Endothelial cell of umbilical vein (primary cell): ENCODE measurements at regions not wholly inside any gene's neighbourhood (a gene's known extent, or its start where the extent isn't known, plus 50 kb on each side); places are given as distances from the start of the nearest gene placed in this dataset.

Experiments used
- BruUV-seq: library from RNA; stranded (reverse); fragments of 400-500 nt; replicated peaks from 2 replicates; lab custom pipeline; 2021; lab: Mats Ljungman, UMichigan
- CTCF ChIA-PET: fragments of 300-600, 350-600 bp; sonication (Branson Sonifier 250); formaldehyde crosslinking; loops from one replicate; lab custom pipeline; 2021; ENCODE audit warnings: antibody characterized with exemption, inconsistent platforms; lab: Charles Lee
- POLR2A ChIA-PET: fragments of 300-600, 350-600 bp; sonication (Branson Sonifier 250); formaldehyde crosslinking; loops from one replicate; lab custom pipeline; 2021; ENCODE audit warnings: antibody characterized with exemption, inconsistent platforms; lab: Charles Lee
- DNase-seq: peaks from one replicate; pipeline ENCODE4 v3.0.0-alpha.2; 2011; ENCODE audit warnings: low read depth, low spot score
- FAIRE-seq: peaks from 2 replicates; lab custom pipeline; 2011; peaks lifted over from hg19 to GRCh38; lab: Jason Lieb, UNC
- H2AFZ ChIP-seq: 2 replicates; pipeline ENCODE4 v1.6.0; 2012; ENCODE audit warnings: low read depth, low read length, control low read depth, inconsistent platforms
- H3K27ac ChIP-seq: 2 replicates; pipeline ENCODE4 v1.5.1; 2011; ENCODE audit warnings: low read depth, mild to moderate bottlenecking, control low read depth, low read length, moderate library complexity; ENCODE audit not compliant: insufficient read depth
- H3K27me3 ChIP-seq, 2 experiments: 2 replicates each; pipeline versions ENCODE4 v1.6.0 to v1.6.1; 2011; ENCODE audit warnings: low read length in 2 of 2, mixed read lengths in 1 of 2; ENCODE audit not compliant: control insufficient read depth in 2 of 2, insufficient read depth in 2 of 2
- H3K36me3 ChIP-seq, 2 experiments: 2 replicates in 1 of 2; 3 replicates in 1 of 2; pipeline ENCODE4 v1.5.1; 2011; ENCODE audit warnings: low read length in 2 of 2, mild to moderate bottlenecking in 1 of 2, moderate library complexity in 1 of 2; ENCODE audit not compliant: control insufficient read depth in 2 of 2, insufficient read depth in 2 of 2; ENCODE audit errors: extremely low read depth in 1 of 2
- H3K4me1 ChIP-seq: 3 replicates; pipeline ENCODE4 v1.5.1; 2011; ENCODE audit warnings: mild to moderate bottlenecking, low read length; ENCODE audit not compliant: control insufficient read depth, insufficient read depth; ENCODE audit errors: extremely low read depth
- H3K4me2 ChIP-seq: 2 replicates; pipeline ENCODE4 v1.6.1; 2011; ENCODE audit warnings: low read length, control low read depth, mixed read lengths; ENCODE audit not compliant: insufficient read depth
- H3K4me3 ChIP-seq, 3 experiments: fragments of 200-600 bp in 1 of 3; sonication (generic), shearing (Covaris generic) in 1 of 3; replicated peaks in 1 of 3; 2 replicates each; pipeline ENCODE4 v1.5.1; 2011 to 2016; ENCODE audit warnings: control low read depth in 3 of 3, low read length in 3 of 3, mild to moderate bottlenecking in 2 of 3, inconsistent platforms in 1 of 3, low read depth in 1 of 3, moderate library complexity in 1 of 3; ENCODE audit not compliant: insufficient read depth in 1 of 3
- H3K79me2 ChIP-seq: 2 replicates; pipeline ENCODE4 v1.6.0; 2012; ENCODE audit warnings: low read length, inconsistent platforms; ENCODE audit not compliant: control insufficient read depth, insufficient read depth
- H3K9ac ChIP-seq: replicated peaks from 2 replicates; pipeline ENCODE3; 2011; ENCODE audit warnings: low read length, control low read depth; ENCODE audit not compliant: insufficient read depth; ENCODE audit errors: extremely low read depth
- H3K9me1 ChIP-seq: replicated peaks from 3 replicates; pipeline ENCODE4 v1.6.0; 2011; ENCODE audit warnings: mild to moderate bottlenecking, low read length; ENCODE audit not compliant: control insufficient read depth, insufficient read depth; ENCODE audit errors: extremely low read depth
- H3K9me3 ChIP-seq: replicated peaks from 2 replicates; pipeline ENCODE4 v1.5.1; 2012; ENCODE audit warnings: low read length, inconsistent platforms; ENCODE audit not compliant: control insufficient read depth, insufficient read depth
- H4K20me1 ChIP-seq: replicated peaks from 2 replicates; pipeline ENCODE3; 2011; ENCODE audit warnings: mild to moderate bottlenecking, low read length; ENCODE audit not compliant: control insufficient read depth, insufficient read depth; ENCODE audit errors: extremely low read depth
- CTCF ChIP-seq, 2 donors: IDR thresholded peaks; 1 replicate in 1 of 2; 2 replicates in 1 of 2; pipeline ENCODE4 v1.5.1; 2011; ENCODE audit warnings: low read length in 2 of 2, mild to moderate bottlenecking in 2 of 2, moderate library complexity in 2 of 2, control low read depth in 1 of 2, inconsistent platforms in 1 of 2, low read depth in 1 of 2; ENCODE audit not compliant: insufficient read depth in 1 of 2; ENCODE audit errors: extremely low read depth in 1 of 2
- EZH2 ChIP-seq: IDR thresholded peaks from 2 replicates; pipeline ENCODE4 v1.6.1; 2012; ENCODE audit warnings: borderline replicate concordance, low read depth, mild to moderate bottlenecking, moderate library complexity, low read length, inconsistent platforms; ENCODE audit not compliant: severe bottlenecking
- FOS ChIP-seq: IDR thresholded peaks from 2 replicates; pipeline ENCODE4 v1.6.1; 2011; ENCODE audit warnings: mild to moderate bottlenecking, low read length, moderate library complexity, borderline replicate concordance; ENCODE audit not compliant: insufficient read depth
- GATA2 ChIP-seq: IDR thresholded peaks from 2 replicates; pipeline ENCODE4 v1.7.0; 2011; ENCODE audit warnings: low read depth, mild to moderate bottlenecking, moderate library complexity, mixed read lengths, low read length; ENCODE audit not compliant: insufficient read length, insufficient read depth
- JUN ChIP-seq: IDR thresholded peaks from 2 replicates; pipeline ENCODE4 v1.6.1; 2011; ENCODE audit warnings: borderline replicate concordance, low read depth; ENCODE audit not compliant: insufficient read length, insufficient read depth
- MYC ChIP-seq: IDR thresholded peaks from one replicate; pipeline ENCODE4 v1.6.1; 2011; ENCODE audit warnings: mild to moderate bottlenecking, low read depth, low read length
- POLR2A ChIP-seq: IDR thresholded peaks from 2 replicates; pipeline ENCODE4 v1.6.1; 2012; ENCODE audit warnings: low read depth, mild to moderate bottlenecking, control low read depth, low read length
- POLR2AphosphoS5 ChIP-seq: IDR thresholded peaks from 2 replicates; pipeline ENCODE4 v1.6.1; 2012; ENCODE audit warnings: low read depth, mild to moderate bottlenecking, control low read depth, low read length, moderate library complexity; ENCODE audit not compliant: insufficient read depth
- dilution Hi-C: fragments of 300-500 bp; cut with MboI; formaldehyde crosslinking; loops from one replicate; pipeline ENCODE4 v1.15.0; 2019; ENCODE audit warnings: low sequenced_read_pairs; ENCODE audit not compliant: extremely low pct_ligation_motif_present
- intact Hi-C: fragments of 100-400 bp; cut with micrococcal nuclease; formaldehyde crosslinking; loops from one replicate; pipeline ENCODE4 v1.10.0; 2022
- TF ChIP-seq, protein P1 (sequence below): IDR thresholded peaks from 2 replicates; pipeline ENCODE4 v1.6.1; 2011; ENCODE audit not compliant: insufficient read depth, insufficient read length

DNA sequence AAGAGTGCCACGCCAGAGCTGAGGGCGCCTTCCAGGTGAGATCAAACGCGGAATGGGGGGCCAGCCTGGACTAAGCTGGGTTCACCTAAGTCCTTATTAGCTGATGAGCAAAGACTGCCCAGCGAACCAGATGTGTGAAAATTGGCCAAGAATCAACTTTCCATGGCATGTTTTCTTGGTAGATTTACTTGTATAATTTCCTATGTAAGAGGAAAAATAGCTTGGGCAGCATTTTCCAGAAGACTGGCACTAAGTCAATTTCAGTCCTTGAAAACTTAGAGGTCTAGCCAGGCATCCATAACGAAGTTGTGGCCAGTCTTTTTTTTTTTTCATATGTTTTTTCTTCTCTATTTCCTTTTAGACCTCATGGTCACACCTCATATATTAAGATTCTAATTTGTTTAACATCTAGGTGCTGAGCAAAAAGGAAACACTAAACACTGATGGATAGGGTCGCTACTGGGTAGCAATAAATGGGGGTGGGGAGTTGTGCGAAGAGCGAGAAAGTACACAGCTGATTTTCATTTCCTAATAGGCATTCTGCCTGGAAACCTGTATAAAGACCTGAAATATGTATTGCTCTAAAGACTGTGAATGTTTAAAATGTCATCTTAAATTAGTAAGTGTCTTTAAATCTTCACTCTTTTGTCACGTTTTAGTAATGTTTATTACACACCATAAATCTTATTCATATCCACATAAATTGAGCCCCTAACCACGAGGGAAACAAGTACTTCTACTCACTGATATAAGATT lies 188.8 kb downstream of the CD83 start:
- Histone ChIP-seq H3K9ac (no peak overlapping the region), H4K20me1 (no peaks in the 10 kb centered on the region), H3K79me2 (no peaks in the 10 kb centered on the region), H3K9me1 (no peaks in the 10 kb centered on the region), H3K4me1 (no peaks in the 10 kb centered on the region), H3K4me3 (no peak overlapping the region), H3K27me3 (no peaks in the 10 kb centered on the region), H3K4me2 (no peak overlapping the region), H2AFZ (no peak overlapping the region), H3K9me3 (no peaks in the 10 kb centered on the region), H3K27ac (no peak overlapping the region), H3K36me3 (no peaks in the 10 kb centered on the region)
- TF ChIP-seq FOS (no peak), GATA2 (no peak), EZH2 (no peak)
- TF ChIP-seq, protein P1, sequence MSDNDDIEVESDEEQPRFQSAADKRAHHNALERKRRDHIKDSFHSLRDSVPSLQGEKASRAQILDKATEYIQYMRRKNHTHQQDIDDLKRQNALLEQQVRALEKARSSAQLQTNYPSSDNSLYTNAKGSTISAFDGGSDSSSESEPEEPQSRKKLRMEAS, result no peak
- no TSS peak for BruUV-seq
- CTCF ChIA-PET, result no interaction called here
- dilution Hi-C loops, result no loop called here
- FAIRE-seq (no peak), DNase-seq (no peak)
- POLR2A ChIA-PET, result no interaction called here
- intact Hi-C loops, result no loop called here

GRCh38 chr6:14309516-14309915 lies 191.9 kb downstream of the CD83 start:
- H4K20me1 ChIP-seq, result no peaks in the 10 kb centered on the region
- no peak overlapping the region for H2AFZ ChIP-seq
- TF ChIP-seq POLR2AphosphoS5 (no peak), MYC (no peak), GATA2 (no peak), CTCF (IDR thresholded peaks at IDR 0.05; ENCODE audit: extremely low read depth in 1 of 2, insufficient read depth in 1 of 2, low read depth in 1 of 2, low read length in 2 of 2) (no peak), FOS (no peak), JUN (no peak), POLR2A (no peak), EZH2 (no peak)
- TF ChIP-seq, protein P1, result no peak
- dilution Hi-C loops, result no loop called here
- no TSS peak for BruUV-seq
- no peaks in the 10 kb centered on the region for H3K79me2 ChIP-seq
- POLR2A ChIA-PET, result no interaction called here
- no peak overlapping the region for H3K4me2 ChIP-seq
- FAIRE-seq (no peak), DNase-seq (no peak)
- H3K27me3 ChIP-seq, result no peaks in the 10 kb centered on the region
- no peaks in the 10 kb centered on the region for H3K9me1 ChIP-seq
- H3K27ac ChIP-seq, result no peak overlapping the region
- no peaks in the 10 kb centered on the region for H3K9me3 ChIP-seq
- no peak overlapping the region for H3K9ac ChIP-seq
- CTCF ChIA-PET, result no interaction called here
- H3K36me3 ChIP-seq, result no peaks in the 10 kb centered on the region
- H3K4me3 ChIP-seq, result no peak overlapping the region
- no peaks in the 10 kb centered on the region for H3K4me1 ChIP-seq
- intact Hi-C loops, result no loop called here
